ENCODE measurements at regions not wholly inside any gene's neighbourhood (a gene's known extent, or its start where the extent isn't known, plus 50 kb on each side); places are given as distances from the start of the nearest gene placed in this dataset.

DNA sequence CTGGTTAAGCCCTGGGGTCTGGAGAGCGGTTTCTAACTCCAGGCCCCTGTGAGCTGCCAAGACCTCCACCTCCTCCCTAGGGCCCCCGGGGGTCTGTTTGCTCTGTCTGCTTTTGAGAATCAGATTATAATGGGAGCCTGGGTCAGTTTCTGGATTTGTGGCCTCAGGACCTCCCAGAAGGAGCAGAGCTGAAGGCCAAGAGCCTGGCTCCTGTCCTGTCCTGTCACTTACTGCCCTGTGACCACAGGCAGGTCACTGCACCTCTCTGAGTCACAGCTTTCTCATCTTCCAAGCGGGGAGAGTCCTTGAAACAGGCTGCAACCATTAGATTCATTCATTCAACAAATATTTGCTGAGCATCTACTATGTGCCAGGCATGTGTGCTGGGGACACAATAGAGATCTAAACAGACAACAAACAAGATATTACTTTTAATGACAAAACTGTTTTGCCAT, 87.3 kb upstream of the FGF3 start:
- Histone ChIP-seq H3K36me3 (ENCODE audit: control insufficient read depth, insufficient read depth, low read length) (no peaks in the 10 kb centered on the region), H3K9me3 (ENCODE audit: control insufficient read depth, low read length) (no peaks in the 10 kb centered on the region), H3K4me3 (ENCODE audit: extremely low read depth, insufficient read depth, low read length, poor library complexity, severe bottlenecking) (no peak overlapping the region), H3K4me1 (ENCODE audit: control insufficient read depth, insufficient read depth, low read length, poor library complexity, severe bottlenecking) (peaks cover 10% of the 10 kb centered on the region), H3K27ac (ENCODE audit: low read depth, low read length, severe bottlenecking) (peak overlapping the region; percentile 95)
- WGBS, 2 experiments (ENCODE audit: insufficient coverage in 2 of 2): 71 to 88% methylated on average over 1 to 2 of the region's 3 CpGs

DNA sequence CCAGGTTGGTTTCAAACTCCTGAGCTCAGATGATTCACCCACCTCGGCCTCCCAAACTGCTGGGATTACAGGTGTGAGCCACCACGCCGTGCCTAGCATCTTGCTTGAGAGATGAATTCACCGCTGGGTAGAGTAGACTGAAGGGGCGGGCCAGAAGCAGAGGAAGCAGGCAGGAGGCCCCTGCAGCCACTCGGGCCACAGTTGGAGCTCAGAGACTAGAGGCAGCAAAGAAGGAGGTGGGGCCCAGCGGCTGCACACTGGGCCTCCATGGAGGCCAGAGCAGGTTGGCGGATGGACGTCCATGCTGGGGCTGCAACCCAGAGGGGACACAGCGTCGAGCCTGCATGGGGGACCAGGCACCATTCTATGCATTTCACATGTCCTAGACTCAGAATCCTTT, 88.4 kb upstream of the FGF3 start:
- H3K4me3 ChIP-seq (ENCODE audit: extremely low read depth, insufficient read depth, low read length, poor library complexity, severe bottlenecking): no peak overlapping the region
- WGBS, 2 experiments (ENCODE audit: insufficient coverage in 2 of 2): 91% methylated on average over 9 to 11 of the region's 11 CpGs
- peaks cover 10% of the 10 kb centered on the region for H3K4me1 ChIP-seq (ENCODE audit: control insufficient read depth, insufficient read depth, low read length, poor library complexity, severe bottlenecking)
- H3K27ac ChIP-seq (ENCODE audit: low read depth, low read length, severe bottlenecking): no peak overlapping the region
- H3K9me3 ChIP-seq (ENCODE audit: control insufficient read depth, low read length): no peaks in the 10 kb centered on the region
- no peaks in the 10 kb centered on the region for H3K36me3 ChIP-seq (ENCODE audit: control insufficient read depth, insufficient read depth, low read length)

DNA sequence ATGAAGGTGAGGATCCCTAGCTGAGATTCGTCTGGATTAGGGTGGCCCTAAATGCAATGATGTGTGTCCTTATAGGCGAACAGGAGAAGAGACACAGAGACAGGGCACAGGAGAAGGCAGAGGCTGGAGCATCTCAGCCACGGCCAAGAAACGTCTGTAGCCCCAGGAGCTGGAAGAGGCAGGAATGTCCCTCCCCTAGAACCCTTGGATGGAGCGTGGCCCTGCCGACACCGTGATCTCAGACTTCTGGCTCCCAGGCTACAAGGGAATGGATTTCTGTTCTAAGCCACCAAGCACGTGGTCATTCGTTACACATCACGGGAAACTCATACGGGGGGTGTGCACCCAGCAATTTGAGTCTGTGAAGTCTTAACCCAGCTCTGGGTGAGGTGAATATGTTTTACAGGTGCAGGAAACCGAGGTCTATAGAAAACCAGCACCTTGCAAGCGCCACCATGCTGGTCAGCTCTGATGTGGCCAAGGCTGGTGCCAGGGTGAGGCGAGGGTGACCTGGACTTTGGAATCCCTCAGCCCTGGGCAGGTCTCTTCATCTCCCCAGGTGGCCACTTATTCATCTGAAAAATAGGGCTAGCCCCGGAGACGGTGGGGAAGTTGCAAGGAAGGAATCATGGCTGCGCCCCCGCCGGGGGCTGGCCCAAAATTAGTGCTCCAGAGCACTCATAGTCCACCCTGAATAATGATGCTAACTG, 89.5 kb upstream of the FGF3 start:
- Histone ChIP-seq H3K36me3 (ENCODE audit: control insufficient read depth, insufficient read depth, low read length) (no peaks in the 10 kb centered on the region), H3K4me3 (ENCODE audit: extremely low read depth, insufficient read depth, low read length, poor library complexity, severe bottlenecking) (no peak overlapping the region), H3K27ac (ENCODE audit: low read depth, low read length, severe bottlenecking) (no peak overlapping the region), H3K9me3 (ENCODE audit: control insufficient read depth, low read length) (no peaks in the 10 kb centered on the region), H3K4me1 (ENCODE audit: control insufficient read depth, insufficient read depth, low read length, poor library complexity, severe bottlenecking) (peaks cover 10% of the 10 kb centered on the region)
- 82 to 86% methylated on average over 16 to 19 of the region's 19 CpGs for WGBS, 2 experiments (ENCODE audit: insufficient coverage in 2 of 2)

DNA sequence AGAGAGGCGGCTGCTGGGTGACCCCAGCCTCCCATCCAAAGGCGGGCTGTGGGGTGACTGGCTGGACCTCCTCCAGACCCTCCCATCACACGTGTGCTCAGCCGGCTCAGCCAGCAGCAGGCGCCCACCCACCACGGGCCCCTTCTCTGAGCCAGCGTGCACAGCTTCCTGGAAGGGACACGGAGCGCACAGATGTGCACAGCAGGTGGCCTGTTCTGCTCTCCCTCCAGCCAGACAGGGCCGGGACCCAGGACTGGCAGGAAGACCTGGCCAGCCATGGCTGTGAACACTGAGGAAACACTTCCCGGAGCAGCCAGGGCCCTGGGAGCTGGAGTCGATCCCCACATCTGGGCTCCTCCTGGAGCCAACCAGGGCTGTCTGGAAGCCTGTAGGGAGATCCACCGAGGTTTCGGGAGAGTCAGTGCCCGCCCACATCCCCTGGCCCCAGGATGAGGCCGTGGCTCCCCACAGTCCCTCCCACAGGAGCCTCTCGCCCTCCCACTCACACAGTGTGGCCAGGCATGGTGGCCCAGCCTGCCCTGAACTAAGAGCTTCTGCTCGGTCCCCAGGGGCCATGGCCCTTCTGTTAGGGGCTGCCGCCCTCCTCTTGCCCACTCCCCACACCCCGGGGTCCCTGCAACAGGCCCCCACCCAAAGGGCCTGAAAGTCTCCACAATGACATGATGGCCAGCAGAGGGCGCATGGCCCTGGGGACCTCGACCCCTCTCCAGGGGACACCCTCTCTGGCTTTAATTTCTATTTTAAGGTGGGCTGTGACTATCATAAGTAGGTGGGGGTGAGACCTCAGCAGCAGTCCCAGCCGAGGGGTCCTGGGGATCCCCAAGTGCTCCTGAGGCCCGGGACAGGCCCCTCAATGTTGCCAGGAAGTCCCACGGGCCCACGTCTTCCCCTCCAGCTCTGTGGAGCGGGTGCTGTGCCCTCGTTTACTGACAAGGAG, 90.6 kb upstream of the FGF3 start:
- Histone ChIP-seq H3K4me3 (ENCODE audit: extremely low read depth, insufficient read depth, low read length, poor library complexity, severe bottlenecking) (no peak overlapping the region), H3K27ac (ENCODE audit: low read depth, low read length, severe bottlenecking) (no peak overlapping the region), H3K9me3 (ENCODE audit: control insufficient read depth, low read length) (no peaks in the 10 kb centered on the region), H3K36me3 (ENCODE audit: control insufficient read depth, insufficient read depth, low read length) (no peaks in the 10 kb centered on the region), H3K4me1 (ENCODE audit: control insufficient read depth, insufficient read depth, low read length, poor library complexity, severe bottlenecking) (peaks cover 10% of the 10 kb centered on the region)
- 78 to 82% methylated on average over 18 to 25 of the region's 28 CpGs for WGBS, 2 experiments (ENCODE audit: insufficient coverage in 2 of 2)

DNA sequence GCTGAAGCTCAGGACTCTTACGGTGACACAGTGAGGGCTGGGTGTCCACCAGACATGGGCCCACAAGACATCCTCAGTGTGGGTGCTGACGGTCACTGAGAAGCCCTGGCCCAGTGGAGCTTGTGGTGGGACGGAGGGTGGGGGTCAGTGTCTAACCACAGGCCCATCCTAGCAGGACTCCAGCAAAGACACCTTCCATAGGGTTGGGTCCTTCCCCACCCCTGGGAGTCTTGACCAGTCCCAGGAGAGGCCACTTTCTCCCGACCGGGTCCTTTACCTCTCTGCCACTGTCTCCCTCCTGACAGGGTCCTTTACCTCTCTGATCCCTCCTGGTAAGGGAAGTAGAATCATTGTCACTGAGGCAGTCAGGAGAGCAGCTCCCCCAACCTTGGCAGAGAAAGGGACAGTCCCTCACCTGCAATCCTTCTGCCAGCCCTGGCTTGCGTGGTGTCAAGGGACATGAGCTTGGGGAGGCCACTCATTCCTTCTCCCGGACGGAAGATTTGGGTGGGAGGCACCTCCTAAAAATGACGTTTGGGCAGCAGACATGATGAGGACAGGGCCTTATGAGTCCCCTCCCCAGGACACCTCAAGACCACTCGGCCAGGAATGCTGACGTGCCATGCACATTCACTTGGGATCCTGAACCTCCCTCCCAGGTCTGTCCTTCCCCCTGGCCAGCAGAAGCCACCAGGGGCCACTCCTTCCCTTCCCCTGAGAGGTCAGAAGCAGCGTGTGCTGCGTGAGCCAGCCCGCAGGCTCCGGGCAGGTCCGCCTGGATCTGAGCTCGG, 91.5 kb upstream of the FGF3 start:
- 82 to 92% methylated on average over 9 to 14 of the region's 17 CpGs for WGBS, 2 experiments (ENCODE audit: insufficient coverage in 2 of 2)
- Histone ChIP-seq H3K4me3 (ENCODE audit: extremely low read depth, insufficient read depth, low read length, poor library complexity, severe bottlenecking) (no peak overlapping the region), H3K27ac (ENCODE audit: low read depth, low read length, severe bottlenecking) (no peak overlapping the region), H3K36me3 (ENCODE audit: control insufficient read depth, insufficient read depth, low read length) (no peaks in the 10 kb centered on the region), H3K4me1 (ENCODE audit: control insufficient read depth, insufficient read depth, low read length, poor library complexity, severe bottlenecking) (peaks cover 9% of the 10 kb centered on the region), H3K9me3 (ENCODE audit: control insufficient read depth, low read length) (no peaks in the 10 kb centered on the region)

DNA sequence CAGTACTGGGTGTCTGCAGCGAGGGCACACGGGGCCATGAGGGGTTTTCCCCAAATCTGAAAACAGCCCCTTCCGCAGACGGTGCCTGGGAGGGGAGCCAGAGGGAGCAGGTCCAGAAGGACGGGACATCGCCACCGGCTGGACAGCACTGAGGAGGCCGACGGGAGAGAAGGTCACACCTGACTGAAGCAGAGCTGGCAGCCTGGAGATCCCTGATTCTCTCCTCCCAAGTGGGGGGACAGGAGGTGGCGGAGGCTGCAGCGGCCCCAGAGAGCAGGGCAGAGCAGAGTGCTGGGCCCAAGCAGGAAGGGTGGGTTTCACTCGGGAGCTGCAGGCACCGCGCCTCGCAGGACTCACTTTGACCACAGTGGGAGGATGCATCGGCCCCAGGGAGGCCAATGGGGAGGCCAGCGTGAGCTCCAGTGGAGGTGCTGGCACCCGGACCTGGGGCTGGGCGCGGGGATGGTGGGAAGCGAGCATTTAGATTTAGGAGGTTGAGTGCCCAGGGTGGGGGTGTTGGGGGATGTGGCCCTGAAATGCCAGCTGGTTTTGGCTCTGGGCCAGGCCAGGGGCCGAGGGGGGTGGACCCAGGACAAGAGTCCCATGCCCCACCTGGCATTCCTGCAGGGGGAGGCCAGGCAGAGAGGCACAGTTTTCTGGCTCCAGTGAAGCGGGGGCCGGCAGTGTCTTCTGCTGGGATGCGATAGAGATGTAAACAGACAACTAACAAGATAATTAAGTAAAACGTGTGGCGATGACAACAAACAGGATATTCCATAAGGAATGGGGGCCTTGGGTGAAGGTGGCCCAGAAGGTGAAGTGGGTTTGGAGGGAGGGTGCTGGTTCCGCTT, 92.3 kb upstream of the FGF3 start:
- H3K27ac ChIP-seq (ENCODE audit: low read depth, low read length, severe bottlenecking): no peak overlapping the region
- no peak overlapping the region for H3K4me3 ChIP-seq (ENCODE audit: extremely low read depth, insufficient read depth, low read length, poor library complexity, severe bottlenecking)
- no peaks in the 10 kb centered on the region for H3K9me3 ChIP-seq (ENCODE audit: control insufficient read depth, low read length)
- no peaks in the 10 kb centered on the region for H3K36me3 ChIP-seq (ENCODE audit: control insufficient read depth, insufficient read depth, low read length)
- WGBS, 2 experiments (ENCODE audit: insufficient coverage in 2 of 2): 84 to 86% methylated on average over 22 to 24 of the region's 28 CpGs
- H3K4me1 ChIP-seq (ENCODE audit: control insufficient read depth, insufficient read depth, low read length, poor library complexity, severe bottlenecking): peaks cover under 1% of the 10 kb centered on the region

DNA sequence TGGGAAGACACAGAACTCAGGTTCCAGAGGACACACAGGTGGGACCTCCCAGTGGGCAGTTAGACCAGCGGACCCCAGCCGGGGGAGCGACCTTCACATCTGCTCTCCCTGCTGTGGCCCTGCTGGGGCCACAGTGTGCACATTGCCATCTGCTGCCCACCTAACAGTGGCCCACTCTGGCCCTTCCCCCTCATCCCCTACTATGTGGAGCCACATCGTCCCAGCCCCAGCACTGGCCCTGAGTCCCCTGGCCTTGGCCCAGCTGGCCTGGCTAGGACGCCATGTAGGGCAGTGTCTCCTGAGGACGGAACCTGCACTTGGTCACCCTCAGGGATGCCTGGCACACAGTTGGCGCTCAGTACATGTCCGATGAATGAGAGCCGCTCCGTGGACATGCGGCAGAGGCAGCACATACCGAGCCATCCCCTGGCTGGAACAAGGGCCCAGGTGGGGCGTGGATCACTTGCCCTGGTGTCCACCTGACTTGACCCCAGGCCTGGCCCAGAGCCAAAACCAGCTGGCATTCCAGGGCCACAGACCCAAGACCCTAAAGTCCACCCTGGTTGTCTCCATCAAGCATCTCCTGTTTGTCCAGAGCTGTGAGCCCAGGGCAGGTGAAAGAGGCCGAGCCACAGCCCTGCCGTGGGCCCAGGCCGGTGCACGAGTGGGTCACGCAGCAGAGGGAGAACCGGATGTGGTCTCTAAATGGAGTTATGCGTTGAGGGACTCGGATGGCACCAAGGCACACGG, 93.1 kb upstream of the FGF3 start:
- Histone ChIP-seq H3K4me1 (ENCODE audit: control insufficient read depth, insufficient read depth, low read length, poor library complexity, severe bottlenecking) (no peaks in the 10 kb centered on the region), H3K27ac (ENCODE audit: low read depth, low read length, severe bottlenecking) (no peak overlapping the region), H3K9me3 (ENCODE audit: control insufficient read depth, low read length) (no peaks in the 10 kb centered on the region), H3K4me3 (ENCODE audit: extremely low read depth, insufficient read depth, low read length, poor library complexity, severe bottlenecking) (no peak overlapping the region), H3K36me3 (ENCODE audit: control insufficient read depth, insufficient read depth, low read length) (no peaks in the 10 kb centered on the region)
- WGBS, 2 experiments (ENCODE audit: insufficient coverage in 2 of 2): 94% methylated on average over 20 to 22 of the region's 22 CpGs

DNA sequence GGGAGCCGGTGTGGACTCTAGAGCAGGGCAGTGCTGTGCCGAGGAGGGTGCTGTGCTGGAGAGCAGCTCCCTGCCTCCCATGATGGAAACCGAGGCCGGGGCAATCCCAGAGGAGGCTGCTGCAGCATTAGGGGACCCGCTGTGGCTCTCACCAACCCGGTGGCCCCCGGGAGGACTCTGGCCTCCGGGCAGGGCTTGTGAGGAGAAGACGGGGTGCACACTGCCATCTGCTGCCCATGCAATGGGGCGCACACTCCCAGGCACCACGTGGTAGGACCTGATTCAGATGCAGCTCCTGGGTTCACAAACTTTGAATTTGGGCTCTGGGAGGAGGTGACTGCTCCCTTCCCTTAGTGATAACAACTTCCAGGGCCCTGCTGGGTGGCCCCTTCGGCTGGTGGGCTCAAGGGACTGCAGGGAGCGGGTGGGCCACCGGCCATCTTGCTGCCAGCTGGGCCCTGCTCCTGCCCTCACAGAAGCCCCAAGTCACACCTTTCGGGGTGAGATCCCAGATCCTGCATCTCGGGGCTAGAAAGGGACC, 93.8 kb upstream of the FGF3 start:
- no peak overlapping the region for H3K4me3 ChIP-seq (ENCODE audit: extremely low read depth, insufficient read depth, low read length, poor library complexity, severe bottlenecking)
- H3K27ac ChIP-seq (ENCODE audit: low read depth, low read length, severe bottlenecking): no peak overlapping the region
- no peaks in the 10 kb centered on the region for H3K36me3 ChIP-seq (ENCODE audit: control insufficient read depth, insufficient read depth, low read length)
- 73 to 77% methylated on average over 15 to 16 of the region's 16 CpGs for WGBS, 2 experiments (ENCODE audit: insufficient coverage in 2 of 2)
- H3K9me3 ChIP-seq (ENCODE audit: control insufficient read depth, low read length): no peaks in the 10 kb centered on the region
- no peaks in the 10 kb centered on the region for H3K4me1 ChIP-seq (ENCODE audit: control insufficient read depth, insufficient read depth, low read length, poor library complexity, severe bottlenecking)

DNA sequence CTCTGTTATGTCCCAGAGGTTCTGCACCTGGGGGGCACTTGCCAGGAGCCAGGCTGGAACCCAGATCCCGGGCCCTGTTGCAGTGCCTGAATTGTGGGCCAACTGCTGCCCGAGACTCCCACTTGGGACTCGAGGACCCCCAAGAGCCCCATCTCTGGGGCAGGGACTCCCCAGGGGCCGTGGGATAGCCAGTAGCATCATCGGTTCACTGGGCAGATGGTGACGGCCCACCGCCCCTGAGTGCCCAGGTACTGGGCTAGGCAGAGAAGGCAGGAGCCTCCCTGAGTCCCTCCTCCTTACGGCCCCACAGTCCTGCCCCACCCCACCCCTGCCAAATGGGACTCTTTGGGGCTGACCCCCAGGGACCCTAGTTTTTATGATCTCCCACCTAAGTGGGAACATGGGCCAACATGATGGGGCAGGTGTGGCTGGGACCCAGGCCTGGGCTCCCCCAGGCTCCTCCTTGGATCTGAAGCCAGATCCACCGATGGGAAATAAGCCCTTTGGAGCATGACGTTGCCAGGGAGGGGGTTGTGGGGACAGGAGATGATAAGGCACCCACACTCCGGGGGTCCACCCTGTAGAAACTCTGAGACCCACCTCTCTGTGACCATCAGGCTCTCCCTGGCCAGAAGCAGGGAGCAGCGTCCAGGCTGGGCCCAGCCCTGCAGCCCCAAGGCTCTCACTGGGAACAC, 94.5 kb upstream of the FGF3 start:
- 81 to 91% methylated on average over 9 to 10 of the region's 12 CpGs for WGBS, 2 experiments (ENCODE audit: insufficient coverage in 2 of 2)
- H3K4me3 ChIP-seq (ENCODE audit: extremely low read depth, insufficient read depth, low read length, poor library complexity, severe bottlenecking): no peak overlapping the region
- H3K36me3 ChIP-seq (ENCODE audit: control insufficient read depth, insufficient read depth, low read length): no peaks in the 10 kb centered on the region
- H3K4me1 ChIP-seq (ENCODE audit: control insufficient read depth, insufficient read depth, low read length, poor library complexity, severe bottlenecking): peaks cover 2% of the 10 kb centered on the region
- no peak overlapping the region for H3K27ac ChIP-seq (ENCODE audit: low read depth, low read length, severe bottlenecking)
- no peaks in the 10 kb centered on the region for H3K9me3 ChIP-seq (ENCODE audit: control insufficient read depth, low read length)
